Activated CD8-positive, alpha-beta memory T cell treated with anti-CD3 and anti-CD28 coated beads for 1 hour (primary cell): ENCODE measurements at regions not wholly inside any gene's neighbourhood (a gene's known extent, or its start where the extent isn't known, plus 50 kb on each side); places are given as distances from the start of the nearest gene placed in this dataset.

Source experiments
- DNase-seq, 2 donors: peaks; one replicate each; pipeline ENCODE4 v3.0.0-alpha.2; 2020; ENCODE audit warnings: low read depth in 1 of 2; ENCODE audit errors: extremely low read depth in 1 of 2

DNA sequence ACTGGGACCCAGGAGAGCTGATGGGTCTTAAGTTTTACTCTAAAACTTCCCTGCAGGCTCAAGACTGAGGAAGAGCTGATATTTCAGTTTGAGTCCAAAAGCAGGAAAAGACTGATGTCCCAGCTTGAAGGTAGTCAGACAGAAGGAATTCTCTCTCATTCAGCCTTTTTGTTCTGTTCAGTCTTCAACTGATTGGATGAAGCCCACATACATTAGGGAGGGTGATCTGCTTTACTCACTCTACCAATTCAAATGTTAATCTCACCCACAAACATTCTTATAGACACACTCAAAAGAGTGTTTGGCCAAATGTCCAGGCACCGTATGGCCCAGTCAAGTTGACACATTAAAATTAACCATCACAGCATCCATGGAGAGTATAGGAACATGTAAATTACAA lies 173.5 kb downstream of the KCNRG start:
- no peak for DNase-seq

GRCh38 chr13:50189450-50189849 lies 174.2 kb downstream of the KCNRG start:
- DNase-seq, result no peak

DNA sequence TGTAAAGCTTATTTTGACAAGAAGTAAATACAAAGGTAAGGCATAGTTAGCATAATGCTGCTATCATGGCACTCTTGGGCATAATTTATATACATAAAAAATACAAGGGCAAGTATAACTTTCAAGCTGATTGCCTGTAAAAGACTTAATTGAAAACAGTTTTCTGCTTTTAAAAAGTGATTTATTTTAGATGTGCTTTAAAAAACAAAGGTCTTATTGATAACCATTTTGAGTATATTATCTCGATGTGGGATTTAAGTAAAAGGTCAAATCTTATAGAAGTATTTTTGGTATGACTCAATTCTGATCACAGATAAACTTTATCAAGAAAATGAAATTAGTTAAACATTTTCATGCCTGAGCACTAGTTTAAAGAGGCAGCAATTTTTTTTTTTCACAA lies 175.8 kb downstream of the KCNRG start:
- no peak for DNase-seq

- DNase-seq, result no peak
These were observed 177.1 kb downstream of the KCNRG start for GRCh38 chr13:50192272-50192813.

DNA sequence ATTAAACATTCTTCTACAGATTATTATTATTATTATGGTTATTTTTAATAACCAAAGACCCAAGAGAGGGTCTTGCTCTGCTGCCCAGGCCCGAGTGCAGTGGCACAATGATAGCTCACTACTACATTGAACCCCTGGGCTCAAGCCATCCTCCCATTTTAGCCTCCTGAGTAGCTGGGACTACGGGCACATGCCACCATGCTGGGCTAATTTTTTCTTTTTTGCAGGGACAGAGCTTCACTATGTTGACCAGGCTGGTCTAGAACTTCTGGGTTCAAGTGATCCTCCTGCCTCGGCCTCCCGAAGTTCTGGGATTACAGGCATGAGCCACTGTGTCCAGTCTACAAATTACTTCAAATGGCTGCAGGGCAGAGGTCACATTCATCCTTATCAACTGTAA lies 179.8 kb downstream of the KCNRG start:
- DNase-seq, result no peak

- no peak for DNase-seq
These were observed 180.9 kb downstream of the KCNRG start for GRCh38 chr13:50196118-50196517.

DNA sequence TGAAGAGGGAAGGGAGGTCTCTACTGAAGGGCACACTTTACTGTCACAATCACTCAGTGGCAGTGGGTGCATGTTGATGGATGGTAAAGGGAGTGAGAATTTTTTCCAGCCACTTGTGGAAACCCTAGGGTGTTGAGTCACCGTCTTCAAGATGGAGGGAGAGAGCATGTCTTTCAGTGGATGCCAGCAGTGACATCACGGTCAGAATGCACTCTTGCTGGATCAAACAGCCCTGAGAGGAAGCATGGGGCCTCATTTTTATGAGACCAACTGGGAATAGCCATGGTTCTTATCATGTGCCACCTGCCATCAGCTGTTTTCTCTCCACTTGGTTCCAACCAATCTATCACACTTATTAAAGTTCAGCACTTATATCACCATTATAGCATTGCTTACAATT lies 182.5 kb downstream of the KCNRG start:
- DNase-seq, result no peak

- no peak for DNase-seq
These were observed 183.3 kb downstream of the KCNRG start for GRCh38 chr13:50198508-50198907.

DNA sequence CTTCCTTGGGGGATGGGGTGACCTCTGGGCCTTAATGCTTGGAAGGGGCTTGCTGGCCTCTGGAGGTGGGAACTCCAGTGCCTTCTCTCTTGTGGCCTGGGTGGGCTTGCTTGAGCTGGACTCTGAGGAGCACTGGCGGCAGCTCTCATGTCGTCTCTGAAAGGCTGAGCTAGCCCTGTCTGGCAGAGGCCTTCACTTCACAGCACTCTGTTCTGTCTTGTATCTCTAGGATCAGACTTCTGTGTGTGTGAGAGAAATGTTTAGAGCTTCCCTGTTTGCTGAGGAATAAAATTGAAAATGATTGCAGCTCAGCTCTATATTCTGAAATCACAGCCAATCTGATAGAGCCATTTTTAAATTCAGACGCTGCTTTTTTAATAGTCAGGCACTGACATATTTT lies 185.3 kb downstream of the KCNRG start:
- no peak for DNase-seq

- no peak for DNase-seq
These were observed 185.7 kb downstream of the KCNRG start for GRCh38 chr13:50200988-50201387.

DNA sequence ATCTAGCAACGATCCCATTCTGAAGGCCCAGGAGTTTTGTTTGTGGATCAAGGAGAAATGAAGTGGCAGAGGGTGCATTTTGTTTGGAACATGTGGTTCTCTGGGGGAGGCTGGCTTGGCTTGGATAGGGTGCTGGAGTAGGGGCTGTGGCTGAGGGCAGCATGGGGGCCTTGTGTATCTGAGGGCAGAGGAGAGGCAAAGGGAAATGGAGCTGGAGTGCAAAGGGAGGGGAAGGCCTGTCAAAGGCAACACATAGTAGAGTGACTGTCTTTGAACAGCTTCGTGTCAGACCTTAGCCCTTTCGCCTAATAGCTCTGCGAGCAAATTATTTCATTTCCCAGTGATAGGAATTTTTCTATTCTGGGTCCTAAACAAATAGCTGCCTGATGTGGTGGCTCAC lies 187.2 kb downstream of the KCNRG start:
- no peak for DNase-seq

- no peak for DNase-seq
These were observed 188.2 kb downstream of the KCNRG start for GRCh38 chr13:50203256-50203941.

DNA sequence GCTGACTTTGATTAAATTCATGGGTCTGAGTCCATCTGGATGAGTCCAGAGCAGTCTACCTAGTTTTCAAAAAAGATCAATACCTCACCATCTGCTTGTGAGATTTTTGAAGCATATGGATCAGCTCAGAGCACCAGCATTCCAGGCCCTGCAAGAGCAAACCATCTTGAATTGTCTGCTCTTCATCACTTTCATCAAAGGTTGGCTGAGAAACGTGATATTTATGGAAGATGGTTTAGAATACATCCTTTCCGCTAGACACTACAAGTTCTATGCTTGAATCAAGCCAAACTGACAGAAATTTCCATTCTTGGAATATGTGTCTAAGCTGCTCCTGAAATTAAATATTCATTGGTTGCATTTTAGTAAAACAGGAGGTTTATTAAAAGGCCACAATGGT lies 190.3 kb downstream of the KCNRG start:
- no peak for DNase-seq

DNA sequence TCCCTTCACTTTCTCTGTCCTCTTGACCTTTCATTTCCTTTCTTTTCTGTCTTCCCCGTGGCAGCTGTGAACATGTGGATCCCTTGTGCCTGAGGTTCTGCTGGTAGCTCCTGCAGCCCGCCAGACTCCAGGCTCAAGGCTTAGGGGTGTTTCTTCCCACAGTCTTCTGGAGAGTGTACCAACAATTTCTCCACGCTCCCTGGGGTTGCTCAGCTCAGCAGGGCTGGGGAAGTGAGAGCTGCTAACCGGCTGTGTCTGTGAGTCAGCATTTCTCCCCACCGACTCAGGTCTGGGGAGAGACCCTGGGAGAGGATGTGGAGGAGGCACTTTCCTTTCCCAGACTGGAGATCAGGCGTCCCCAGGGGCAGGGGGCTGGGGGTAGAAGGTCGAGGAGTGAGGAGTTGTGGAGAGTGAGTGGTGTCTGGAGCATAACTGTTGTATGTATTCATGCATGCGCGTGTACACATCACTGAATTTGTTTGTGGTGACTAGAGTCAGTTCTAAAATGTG lies 193.6 kb downstream of the KCNRG start:
- no peak for DNase-seq

- DNase-seq, result no peak
These were observed 194.4 kb downstream of the KCNRG start for GRCh38 chr13:50209631-50210030.

GRCh38 chr13:50213526-50213925 lies 198.3 kb downstream of the KCNRG start:
- no peak for DNase-seq

DNA sequence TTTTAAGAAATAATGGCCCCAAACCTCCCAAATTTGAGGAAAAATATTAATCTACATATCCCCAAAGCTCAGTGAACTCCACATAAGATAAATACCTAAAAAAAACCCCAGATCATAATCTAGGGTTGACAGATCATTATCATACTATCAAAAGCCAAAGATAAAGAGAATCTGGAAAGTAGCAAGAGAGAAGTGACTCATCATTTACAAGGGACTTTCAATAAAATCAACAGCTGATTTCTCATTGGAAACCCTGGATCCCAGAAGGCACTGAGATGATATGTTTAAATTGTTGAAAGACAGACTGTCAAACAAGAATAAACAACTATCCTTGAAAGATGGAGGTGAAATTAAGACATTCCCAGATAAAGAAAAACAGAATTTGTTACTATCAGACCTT lies 199.3 kb downstream of the KCNRG start:
- no peak for DNase-seq

GRCh38 chr13:50215399-50215798 lies 200.2 kb downstream of the KCNRG start:
- DNase-seq, result no peak

- DNase-seq, result no peak
These were observed 204.5 kb downstream of the KCNRG start for GRCh38 chr13:50219743-50220142.

- no peak for DNase-seq
These were observed 205.7 kb downstream of the KCNRG start for GRCh38 chr13:50220938-50221337.

GRCh38 chr13:50222569-50223332 lies 207.5 kb downstream of the KCNRG start:
- DNase-seq, result no peak

GRCh38 chr13:50224534-50224933 lies 209.3 kb downstream of the KCNRG start:
- no peak for DNase-seq
